ENCODE measurements at regions not wholly inside any gene's neighbourhood (a gene's known extent, or its start where the extent isn't known, plus 50 kb on each side); places are given as distances from the start of the nearest gene placed in this dataset.

DNA sequence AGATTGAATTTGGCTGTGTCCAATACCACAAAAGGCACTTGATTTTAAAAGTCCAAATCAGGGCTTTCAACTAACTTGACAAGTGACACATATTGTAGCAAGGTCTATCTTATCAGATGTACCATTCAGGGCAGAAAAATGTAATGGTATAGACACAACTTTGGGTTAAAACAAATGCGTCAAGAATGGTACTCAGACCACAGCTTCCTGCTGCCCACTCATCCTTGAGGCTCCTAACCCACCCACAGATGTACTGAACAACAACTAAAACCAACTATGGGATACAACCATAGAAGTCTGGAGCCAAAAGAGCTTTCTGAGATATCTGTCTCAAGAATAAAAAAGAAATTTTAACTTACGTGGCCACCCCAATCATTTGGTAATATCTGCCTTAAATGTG, 105.2 kb downstream of the RBM43 start:
- TF ChIP-seq POLR2A (IDR thresholded peaks at IDR 0.05; ENCODE audit: borderline replicate concordance, extremely low read depth, insufficient read depth, insufficient read length): no peak
- TF ChIP-seq, protein P1, sequence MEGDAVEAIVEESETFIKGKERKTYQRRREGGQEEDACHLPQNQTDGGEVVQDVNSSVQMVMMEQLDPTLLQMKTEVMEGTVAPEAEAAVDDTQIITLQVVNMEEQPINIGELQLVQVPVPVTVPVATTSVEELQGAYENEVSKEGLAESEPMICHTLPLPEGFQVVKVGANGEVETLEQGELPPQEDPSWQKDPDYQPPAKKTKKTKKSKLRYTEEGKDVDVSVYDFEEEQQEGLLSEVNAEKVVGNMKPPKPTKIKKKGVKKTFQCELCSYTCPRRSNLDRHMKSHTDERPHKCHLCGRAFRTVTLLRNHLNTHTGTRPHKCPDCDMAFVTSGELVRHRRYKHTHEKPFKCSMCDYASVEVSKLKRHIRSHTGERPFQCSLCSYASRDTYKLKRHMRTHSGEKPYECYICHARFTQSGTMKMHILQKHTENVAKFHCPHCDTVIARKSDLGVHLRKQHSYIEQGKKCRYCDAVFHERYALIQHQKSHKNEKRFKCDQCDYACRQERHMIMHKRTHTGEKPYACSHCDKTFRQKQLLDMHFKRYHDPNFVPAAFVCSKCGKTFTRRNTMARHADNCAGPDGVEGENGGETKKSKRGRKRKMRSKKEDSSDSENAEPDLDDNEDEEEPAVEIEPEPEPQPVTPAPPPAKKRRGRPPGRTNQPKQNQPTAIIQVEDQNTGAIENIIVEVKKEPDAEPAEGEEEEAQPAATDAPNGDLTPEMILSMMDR (IDR thresholded peaks at IDR 0.05 in 2 of 3, conservative IDR thresholded peaks at IDR 0.05 in 1 of 3; ENCODE audit: borderline replicate concordance in 1 of 3, insufficient read depth in 1 of 3, low read depth in 2 of 3, low read length in 2 of 3): no peak
- TF ChIP-seq, protein P2, sequence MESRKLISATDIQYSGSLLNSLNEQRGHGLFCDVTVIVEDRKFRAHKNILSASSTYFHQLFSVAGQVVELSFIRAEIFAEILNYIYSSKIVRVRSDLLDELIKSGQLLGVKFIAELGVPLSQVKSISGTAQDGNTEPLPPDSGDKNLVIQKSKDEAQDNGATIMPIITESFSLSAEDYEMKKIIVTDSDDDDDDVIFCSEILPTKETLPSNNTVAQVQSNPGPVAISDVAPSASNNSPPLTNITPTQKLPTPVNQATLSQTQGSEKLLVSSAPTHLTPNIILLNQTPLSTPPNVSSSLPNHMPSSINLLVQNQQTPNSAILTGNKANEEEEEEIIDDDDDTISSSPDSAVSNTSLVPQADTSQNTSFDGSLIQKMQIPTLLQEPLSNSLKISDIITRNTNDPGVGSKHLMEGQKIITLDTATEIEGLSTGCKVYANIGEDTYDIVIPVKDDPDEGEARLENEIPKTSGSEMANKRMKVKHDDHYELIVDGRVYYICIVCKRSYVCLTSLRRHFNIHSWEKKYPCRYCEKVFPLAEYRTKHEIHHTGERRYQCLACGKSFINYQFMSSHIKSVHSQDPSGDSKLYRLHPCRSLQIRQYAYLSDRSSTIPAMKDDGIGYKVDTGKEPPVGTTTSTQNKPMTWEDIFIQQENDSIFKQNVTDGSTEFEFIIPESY (IDR thresholded peaks at IDR 0.05; ENCODE audit: extremely low read depth, insufficient replicate concordance, low read length): no peak
- no peak for TF ChIP-seq SIN3A (IDR thresholded peaks at IDR 0.05; ENCODE audit: low read depth)
- TF ChIP-seq ZNF274 (IDR thresholded peaks at IDR 0.05; ENCODE audit: low read depth, low read length): no peak
